Activated gamma-delta T cell (primary cell): ENCODE measurements at regions not wholly inside any gene's neighbourhood (a gene's known extent, or its start where the extent isn't known, plus 50 kb on each side); places are given as distances from the start of the nearest gene placed in this dataset.
"Not testable (repeated sequence)": the region's sequence is repeated elsewhere in the genome, so short reads cannot be mapped to it uniquely, and the experiment has no call there.

Experiments
- DNase-seq: peaks from one replicate; lab custom pipeline; 2025; lab: John Stamatoyannopoulos, UW

DNA sequence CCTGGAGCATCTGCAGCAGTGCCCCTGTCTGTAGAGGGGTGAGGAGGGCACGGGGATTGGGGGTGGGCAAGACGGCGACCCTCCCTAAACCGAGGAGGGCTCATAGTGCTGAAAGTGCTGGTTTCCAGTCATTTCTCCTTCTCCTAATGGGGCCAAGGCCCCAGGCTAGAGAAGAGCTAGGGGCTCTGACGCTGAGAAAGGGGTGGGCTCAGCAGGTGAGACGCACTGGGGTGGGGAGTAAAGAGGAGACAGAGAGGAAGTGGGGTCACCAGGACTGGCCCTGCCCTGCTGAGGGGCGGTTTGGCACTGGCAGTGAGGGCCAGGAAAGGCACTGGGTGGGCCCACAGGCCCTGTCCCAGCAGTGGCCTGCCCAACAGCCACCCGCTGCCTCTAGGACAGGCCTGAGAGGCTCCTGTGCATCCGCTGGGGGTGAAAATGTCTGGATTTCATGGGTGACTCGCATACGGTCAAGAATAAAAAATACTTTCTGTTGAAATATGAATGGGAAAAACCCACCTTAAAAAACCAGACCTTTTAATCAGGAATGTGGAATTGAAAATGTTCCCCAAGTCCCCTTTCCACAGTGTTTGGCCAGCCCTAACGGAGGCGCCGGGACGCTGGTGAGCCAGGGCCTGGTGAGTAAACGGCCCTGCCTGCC, 122.4 kb upstream of the SMURF2 start:
- DNase-seq: no peak

DNA sequence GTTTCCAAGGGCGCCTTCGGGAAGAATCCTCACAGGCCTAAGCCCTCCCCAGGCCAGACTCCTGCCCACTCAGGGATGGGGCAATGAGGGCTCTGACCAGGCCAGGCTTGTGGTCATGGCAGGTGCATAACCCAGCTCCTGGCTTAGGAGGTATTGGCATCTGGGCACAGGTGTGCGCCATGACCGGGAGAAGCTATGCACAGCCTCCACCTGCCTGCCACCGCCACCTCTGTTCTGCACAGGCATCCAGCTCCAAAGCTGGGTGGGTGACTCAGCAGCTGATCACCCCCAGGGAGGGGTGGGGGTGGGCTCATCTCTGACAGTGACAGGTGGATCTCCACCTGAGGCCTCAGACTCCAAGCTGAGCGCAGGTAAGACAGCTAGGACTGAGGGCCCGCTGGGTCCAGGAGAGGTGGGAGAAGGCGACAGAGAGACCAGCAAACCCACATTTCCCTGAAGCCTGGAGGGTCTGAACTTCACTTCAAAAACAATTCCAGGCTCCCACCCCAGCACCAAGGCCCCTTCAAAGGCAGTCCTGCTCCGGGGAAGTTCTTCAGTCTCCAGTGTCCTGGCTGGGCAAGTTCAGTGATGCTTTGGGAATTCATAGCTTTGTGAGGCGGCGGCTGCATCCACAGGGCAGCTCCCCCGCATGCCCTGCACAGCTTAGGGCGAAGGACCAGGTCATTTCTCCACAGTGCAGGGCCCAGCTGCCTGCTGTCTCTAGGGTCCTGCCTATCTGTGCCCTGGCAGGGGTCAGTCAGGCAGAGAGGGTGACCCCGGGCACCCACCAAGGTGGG, 121.6 kb upstream of the SMURF2 start:
- DNase-seq: no peak

DNA sequence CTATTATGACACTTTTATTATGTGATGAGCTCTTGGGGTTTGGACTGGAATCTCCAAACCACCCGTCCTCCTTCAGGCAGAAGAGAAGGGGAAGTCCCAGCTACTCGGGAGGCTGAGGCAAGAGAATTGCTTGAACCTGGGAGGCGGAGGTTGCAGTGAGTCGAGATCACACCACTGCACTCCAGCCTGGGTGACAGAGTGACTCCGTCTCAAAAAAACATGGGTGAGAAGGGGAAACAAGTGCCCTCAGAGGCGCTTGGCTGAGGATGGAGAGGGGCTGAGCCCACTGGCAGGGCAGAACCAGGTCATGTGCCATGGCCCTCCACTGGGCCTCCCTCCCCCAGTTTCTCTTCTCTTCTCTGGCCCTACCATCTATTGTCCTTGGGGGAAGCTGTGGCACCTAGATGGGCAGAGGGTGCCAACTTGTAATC, 120.9 kb upstream of the SMURF2 start:
- no peak for DNase-seq

DNA sequence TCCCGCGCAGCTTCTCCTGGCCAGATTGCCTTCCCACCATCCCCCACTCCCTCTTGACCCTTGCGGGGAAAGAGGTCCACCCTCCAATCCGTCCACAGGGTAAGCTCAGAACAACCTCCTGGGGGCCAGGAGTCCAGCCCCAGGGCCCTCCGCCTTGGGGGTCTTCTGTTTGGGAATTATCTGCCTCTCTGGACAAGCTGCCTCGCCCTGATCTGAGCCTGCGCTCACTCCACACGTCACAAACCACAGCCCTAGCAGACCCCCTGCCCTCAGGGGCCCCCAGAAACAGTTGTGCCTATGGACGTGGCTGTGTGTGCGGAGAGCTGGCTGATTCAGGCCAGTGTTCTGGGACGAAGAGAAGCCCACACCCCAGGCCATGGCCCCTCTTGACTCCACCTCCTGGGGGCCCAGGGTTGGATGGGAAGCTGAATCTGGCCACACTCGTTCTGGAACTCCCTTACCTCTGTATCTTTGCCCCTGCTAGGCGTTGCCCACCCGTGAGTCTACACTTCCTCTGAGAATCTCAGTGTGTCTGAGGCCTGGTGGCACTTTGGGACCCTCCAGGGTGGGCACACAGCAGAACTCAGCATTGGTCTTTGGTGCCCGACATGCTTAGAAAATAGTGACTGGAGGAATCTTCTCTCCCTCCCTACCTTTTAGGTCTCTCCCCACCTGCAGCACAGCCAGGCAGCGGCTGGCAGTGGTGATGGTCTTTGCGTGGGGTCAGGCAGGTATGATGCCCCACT, 119.9 kb upstream of the SMURF2 start:
- no peak for DNase-seq

DNA sequence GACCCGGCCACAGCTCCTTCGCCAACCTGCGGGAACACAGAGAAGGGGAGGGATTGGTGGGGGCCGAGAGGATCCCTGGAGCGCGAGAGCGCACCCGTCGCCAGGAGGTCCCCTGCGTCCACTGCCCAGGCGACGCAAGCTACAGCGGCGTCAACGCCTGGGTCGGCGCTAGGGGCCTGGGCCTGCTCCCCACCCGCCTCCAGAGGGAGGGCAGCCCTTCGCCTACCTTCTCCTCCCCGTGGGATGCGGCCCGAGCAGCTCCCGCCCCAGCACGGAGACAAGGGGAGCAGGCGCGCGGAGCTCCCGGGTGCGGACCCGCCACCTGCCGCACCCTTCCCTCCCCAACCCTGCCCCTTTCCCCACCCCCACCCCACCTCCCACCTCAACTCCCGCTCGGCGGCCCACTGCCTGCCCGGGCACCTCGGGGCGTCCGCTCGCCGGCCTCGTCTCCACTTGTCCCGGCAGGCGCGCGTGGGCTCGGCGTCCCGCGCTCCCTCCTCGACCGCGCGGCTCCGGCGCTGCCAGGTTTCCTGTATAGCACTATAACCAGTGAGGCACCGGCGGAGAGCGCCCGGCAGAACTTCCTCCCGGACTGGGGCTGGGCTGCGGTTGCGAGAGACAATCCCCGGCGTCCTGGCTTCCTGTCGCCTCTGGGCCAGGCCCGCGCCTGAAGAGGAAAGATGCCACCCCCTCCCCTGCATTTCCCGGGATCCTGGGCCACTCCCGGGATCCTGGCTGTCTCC, 119.1 kb upstream of the SMURF2 start:
- DNase-seq: peak; percentile 46

DNA sequence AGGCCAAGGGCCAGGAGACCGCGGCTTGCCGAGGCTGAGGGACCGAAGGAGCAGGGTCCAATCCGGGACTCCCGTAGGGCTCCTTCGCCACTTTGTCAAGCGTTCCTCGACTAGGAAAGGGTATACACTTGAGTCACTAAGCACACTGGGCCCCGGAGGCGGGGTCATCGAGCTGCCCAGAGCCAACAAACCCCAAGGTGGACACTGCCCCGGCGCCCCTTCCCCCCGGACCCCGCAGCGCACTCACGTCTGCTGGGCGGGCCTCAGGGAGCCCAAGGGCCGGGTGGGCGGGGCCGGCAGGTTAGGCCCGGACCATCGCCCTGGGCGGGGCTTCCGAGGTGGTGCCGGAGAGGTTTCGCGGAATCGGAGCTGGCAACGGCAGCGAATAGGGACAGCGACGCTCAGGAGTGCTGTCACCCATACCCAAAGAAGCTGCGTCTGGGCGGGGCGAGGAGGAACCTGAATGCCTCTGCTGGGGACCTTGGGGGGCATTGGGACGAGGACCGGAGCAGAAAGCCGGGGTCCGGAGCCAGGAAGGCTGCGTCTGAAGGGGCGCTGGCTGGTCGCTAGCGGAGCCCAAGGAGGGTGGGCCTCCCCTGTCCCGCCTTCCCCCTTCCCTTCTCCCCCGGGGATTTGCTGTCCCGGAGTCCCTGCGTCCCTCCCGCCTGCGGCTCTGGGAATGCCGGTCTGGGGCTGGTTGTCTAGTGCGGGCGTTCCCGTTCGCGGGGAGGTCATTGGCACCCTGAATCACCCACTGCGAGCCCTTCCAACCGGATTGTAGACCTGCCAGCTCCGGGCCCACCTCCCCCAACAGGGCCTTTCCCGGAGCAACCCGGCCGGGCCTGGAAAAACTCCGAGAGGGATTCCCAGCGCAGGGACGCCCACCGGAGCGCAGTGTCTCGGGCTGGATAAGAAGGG, 118.2 kb upstream of the SMURF2 start:
- DNase-seq: peak; percentile 65

DNA sequence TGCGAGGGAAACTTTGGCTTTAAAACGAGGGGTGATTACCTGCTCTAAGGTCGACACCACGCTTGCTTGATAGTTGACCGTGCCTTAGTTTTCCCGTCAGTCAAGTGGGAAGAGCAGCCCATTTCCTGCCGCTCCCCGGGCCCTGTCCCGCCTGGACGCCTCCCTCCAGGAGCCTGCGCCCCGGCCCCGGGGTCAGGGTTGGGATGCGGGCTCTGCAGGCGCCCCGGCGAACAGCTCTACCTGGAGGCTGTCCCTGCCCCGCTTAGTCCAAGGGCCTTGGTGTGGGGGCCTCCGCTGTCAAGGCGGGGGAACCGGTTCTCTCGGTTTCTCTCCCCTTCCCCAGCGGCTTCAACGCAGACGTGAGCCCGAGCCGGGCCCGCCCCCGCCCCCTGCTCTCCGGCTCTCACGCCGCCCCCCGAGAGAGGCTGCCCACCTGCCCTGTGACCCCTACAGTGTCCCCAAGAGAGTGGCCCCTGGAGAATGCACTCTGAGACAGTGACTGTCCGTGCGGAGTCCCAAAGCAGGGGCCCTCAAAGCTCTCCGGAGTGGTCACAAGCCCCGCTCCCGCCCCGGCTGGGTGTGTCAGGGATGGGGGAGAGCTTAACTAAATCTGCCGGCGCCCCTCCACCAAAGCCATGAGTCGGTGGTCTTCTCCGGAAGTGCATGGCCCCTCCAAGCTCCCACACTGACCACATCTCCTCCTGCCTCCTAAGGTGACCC, 117.4 kb upstream of the SMURF2 start:
- no peak for DNase-seq

DNA sequence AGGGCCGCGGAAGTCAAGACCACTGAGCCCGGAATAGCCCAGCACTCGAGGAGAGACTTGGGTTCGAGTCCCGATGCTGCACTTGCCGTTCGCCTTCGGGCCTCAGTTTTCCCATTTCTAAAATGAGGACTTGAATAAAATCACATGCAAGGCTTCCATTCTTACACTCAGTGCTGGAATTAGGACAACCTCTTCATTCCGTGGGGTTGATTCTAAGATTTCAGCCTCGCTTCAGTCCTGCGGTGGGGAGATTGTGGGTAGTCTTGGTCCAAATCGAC, 116.9 kb upstream of the SMURF2 start:
- not testable (repeated sequence) for DNase-seq

DNA sequence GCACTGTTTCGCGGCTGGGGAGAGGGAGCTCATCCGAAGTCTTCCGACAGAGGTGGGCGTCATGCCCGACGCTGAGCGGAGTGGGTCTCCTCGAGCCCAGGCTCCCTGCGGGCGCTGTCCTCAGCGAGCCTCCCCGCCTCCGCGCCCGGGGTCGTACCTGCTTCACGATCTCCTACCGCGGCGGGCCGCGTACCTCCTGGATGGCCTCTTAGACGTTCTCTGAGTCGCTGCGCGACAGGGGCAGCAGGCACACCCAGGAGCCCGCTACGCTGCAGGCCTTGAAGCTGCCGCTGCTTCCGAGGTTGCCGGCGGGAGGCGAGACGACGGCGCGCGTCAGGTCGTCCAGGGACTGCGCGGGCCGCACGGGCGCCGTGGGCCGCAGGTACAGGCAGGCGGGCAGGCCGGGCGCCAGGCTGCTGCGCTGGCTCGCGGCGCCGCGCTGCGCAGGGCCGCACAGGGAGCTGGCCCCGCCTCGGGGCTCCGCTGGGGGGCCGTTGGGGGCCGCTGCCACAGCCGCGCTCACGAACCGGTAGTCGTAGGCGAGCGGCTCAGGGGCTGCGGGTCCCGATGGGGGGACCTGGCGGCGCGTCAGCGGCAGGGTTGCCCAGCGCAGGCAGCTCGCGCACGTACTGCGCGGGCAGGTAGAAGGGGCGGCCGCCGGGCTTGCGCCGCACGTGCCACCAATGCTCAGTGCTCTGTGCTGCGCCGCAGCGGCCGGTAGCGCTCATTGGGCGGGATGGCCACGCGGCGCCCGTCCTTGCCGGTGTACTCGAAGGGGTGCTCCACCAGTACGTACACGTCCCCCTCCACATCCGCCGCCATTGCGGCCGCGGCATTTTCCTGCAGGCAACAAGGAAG, 116.4 kb upstream of the SMURF2 start:
- DNase-seq: no peak

DNA sequence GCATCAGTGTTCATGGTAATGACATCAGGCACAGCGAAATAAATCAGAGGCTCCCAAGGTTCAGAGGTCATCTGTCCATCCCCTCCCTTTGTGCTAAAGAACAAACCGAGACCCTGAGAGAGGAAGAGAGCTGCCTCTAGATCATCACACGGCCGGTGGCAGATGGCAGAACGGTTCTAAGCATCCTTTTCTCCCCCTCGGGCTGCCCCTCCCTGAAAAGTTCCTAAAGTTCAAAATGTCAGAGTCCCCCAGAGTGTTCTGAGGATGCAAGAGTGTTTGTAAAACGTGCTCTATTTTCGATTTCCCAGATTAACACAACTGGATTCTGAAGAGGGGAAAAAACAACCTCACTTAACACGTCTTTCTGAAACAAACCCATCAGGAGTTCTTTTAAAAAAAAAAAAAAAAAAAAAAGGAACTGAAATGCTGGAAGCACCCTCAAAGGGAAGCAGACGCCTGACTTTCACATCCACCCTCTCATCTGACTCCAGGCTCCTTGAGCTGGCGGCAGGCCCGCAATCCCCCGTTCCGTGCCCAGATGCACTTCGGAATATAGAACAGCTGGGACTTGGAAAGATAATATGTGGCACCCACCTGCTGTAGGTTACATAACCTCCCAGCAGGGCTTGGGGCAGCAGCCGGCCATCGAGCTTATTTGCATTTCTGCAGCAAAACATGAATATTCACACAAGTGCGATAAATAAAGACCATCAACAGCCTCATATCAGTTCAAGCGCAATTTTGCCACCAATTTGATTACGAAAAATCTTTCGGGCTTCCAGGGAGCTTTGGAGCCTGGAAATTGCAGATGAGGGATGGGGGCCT, 115.5 kb upstream of the SMURF2 start:
- DNase-seq: no peak

DNA sequence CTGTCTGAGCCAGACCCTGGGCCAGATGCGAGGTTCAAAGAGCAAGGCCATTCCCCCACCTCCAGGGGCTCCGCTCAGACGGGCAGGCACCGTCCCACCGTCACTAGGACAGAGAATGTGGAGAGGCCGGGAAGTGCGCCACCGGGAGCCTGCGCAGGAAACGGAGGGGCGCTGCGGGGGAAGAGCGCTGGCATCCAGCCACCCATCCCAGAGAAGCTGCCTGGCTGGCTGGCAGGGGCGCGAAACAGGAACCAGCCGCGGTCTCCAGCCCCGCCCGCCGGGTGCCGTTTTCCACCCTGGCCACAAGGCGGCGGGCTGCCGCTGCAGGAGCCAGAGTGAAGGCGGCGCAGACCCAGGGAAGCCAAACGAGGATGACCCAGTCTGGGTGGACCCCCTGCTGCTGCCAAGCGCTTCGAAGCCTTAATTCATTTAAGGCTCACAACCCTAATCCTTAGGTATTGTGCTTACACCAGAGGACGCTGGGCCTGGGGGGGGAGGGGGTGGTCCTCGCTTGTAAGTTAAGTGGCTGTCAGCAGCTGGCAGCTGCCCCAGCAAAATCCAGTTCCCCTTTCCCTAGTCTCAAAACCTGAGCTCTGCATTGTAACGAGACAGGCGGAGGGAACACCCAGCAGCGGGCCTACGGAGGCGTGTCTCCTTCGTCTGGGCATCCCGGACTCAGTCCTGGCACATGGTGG, 114.8 kb upstream of the SMURF2 start:
- DNase-seq: peak; percentile 44

DNA sequence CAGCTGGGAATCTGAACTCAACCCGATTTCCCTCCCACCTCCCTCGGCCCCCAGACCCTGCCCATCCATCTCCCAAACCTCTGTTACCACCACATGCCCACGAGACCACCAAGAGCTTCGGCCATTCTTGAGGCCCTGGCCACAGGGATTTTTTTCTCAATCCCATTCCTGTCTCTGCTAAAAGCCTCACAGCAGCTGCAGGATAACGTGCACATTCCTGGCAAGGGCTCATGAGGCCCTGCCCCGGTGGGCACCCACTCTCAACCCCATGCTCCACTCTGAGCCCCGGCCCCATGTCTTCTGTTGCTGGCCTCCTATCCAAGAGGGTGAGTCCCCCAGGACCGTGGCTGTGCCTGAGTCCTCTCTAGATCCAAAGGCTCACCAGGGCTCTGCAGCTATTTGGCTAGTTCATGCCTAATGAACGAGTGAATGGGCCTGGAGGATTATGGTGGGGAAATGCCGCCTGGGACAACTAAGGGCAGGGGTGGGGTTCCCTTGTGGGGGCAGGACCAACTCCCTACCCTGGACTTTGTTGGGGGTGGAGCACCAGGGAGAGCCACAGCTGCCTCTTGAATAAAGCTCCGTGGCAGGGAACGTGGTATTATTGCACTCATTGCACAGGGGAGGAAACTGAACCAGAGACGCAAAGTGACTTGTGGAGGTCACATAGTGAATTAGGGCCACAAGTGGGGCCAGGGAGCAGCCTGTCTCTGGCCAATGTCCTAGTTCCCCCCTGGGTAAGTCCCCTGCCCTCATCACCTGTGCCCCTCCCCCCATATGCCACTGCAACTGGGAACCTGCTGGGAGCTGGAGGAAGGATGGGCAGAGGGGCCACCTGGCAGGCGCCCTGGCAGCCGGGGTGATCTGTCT, 113.8 kb upstream of the SMURF2 start:
- no peak for DNase-seq

DNA sequence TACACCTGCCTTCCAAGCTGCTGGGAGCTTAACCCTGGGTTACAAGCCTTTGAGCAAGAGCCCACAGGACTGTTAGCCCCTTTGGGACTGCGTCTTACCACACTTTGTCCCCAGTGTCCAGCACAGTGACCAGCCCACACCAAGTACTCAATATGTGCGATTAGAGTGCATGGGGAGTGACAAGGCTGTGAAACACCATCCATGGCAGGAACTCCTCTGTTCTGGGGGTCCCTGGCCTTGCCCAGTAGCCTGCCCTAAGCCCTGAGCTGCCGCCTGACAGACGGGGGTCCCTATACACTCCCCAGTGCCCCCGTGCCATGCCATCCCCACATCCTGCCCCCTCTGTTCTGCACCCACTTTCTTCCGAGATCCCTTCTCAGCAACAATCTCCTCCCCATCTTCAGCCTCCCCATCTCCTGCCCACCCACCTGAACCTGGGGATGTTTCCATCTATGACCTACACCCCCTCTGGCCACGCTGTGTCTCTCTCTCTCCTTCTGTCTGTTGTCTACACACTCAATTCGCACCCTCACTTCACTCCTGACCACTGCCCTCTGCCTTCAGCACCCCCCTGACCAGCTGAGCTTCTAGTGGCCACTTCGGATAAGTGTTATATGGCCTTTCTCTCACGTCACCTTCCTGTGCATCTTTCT, 112.9 kb upstream of the SMURF2 start:
- no peak for DNase-seq

DNA sequence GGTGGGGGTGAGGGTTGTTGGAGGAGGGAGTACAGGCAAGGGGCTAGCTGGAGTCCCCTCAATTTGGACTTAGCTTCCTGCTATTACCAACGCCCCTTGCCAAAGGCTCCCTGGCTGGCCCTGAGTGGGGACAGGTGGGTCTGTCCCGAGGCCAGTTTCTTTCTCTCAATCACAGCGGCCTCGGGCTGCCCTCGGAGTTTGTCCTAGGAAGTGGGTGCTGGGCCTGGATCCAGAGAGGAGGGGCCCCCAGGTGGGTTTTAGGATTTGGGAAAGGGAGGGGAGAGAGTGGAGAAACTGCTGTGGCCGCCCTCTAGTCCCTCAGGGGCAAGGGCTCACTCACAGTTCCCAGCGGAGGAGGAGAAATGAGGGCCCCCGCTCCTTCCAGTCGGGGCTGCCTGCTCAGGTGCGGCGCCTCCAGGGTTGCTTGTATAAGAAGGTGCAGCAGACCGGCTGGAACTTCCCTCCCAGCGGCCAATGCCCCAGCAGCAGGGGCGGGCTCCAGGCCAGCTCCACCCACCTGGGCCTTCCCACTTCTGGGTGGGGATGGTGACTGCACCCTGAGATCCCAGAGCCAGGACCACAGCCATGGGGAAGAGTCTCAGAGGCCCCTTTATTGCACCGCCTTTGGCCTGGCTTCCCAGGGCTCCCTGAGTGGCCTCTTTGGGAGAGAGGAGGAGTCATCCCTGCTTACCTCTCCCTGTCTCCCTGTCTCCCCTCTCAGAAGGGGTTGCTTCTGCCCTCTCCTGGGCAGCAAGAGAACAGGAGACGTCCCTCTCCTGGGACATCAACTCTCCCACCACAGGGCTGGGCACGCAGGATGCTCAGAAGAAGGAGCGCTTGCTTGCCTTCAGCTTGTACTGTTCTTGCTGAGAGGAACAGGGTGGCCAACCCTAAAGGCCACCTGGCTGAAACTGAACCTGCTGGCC, 112.0 kb upstream of the SMURF2 start:
- DNase-seq: no peak

DNA sequence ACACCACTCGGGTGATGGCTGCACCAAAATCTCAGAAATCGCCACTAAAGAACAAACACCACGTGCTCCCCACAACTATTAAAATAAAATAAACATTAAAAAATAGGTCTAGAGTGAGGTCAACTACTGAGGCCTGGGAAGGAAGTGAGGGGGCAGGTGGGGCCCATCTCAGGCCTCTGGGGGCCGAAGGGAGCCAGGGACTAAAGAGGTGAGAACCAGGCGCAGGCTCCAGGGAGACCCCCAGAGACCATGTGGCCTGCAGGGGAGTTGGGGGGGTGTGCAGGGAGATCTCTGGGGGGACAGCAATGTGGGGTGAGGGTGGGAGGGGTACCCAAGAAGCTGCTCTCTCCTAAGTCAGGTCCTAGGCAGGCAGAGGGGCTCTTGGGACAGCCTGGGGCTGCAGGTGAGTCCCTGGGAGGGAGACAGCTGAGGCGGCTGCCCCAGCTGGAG, 111.3 kb upstream of the SMURF2 start:
- DNase-seq: no peak
